Stimulated activated naive B cell treated with anti-CD40 and anti-IgM and Interleukin-4, amounts not matched to agents 10 μg/mL and 1 μg/mL and 100 μg/mL, for 72 hours (primary cell): ENCODE measurements at regions not wholly inside any gene's neighbourhood (a gene's known extent, or its start where the extent isn't known, plus 50 kb on each side); places are given as distances from the start of the nearest gene placed in this dataset.

Experiments used
- ATAC-seq, 2 donors: fragments of 150-1000 bp; cut with Tn5 transposase; replicated peaks; 2 replicates each; pipeline ENCODE4 v1.10.0; 2021; ENCODE audit warnings: moderate library complexity in 1 of 2
- DNase-seq: peaks from one replicate; pipeline ENCODE4 v3.0.0; 2021
- H3K27ac Mint-ChIP-seq: one replicate; pipeline ENCODE4 v1.8.0; 2022; ENCODE audit warnings: mild to moderate bottlenecking, mixed read lengths
- H3K27me3 Mint-ChIP-seq, 2 donors: one replicate each; pipeline ENCODE4 v1.8.0; 2022; ENCODE audit warnings: mixed read lengths in 2 of 2
- H3K36me3 Mint-ChIP-seq, 2 donors: one replicate each; pipeline ENCODE4 v1.8.0; 2022; ENCODE audit warnings: mixed read lengths in 2 of 2, mild to moderate bottlenecking in 1 of 2
- H3K4me1 Mint-ChIP-seq, 2 donors: one replicate each; pipeline ENCODE4 v1.8.0; 2022; ENCODE audit warnings: mixed read lengths in 2 of 2, mild to moderate bottlenecking in 1 of 2
- H3K4me3 Mint-ChIP-seq, 2 donors: one replicate each; pipeline ENCODE4 v1.8.0; 2022; ENCODE audit warnings: mild to moderate bottlenecking in 2 of 2, mixed read lengths in 2 of 2, moderate library complexity in 1 of 2
- H3K9me3 Mint-ChIP-seq, 2 donors: one replicate each; pipeline ENCODE4 v1.8.0; 2022; ENCODE audit warnings: mixed read lengths in 2 of 2, mild to moderate bottlenecking in 1 of 2

GRCh38 chr16:76970087-76970744 lies 220.8 kb upstream of the MON1B start:
- Mint-ChIP-seq H3K4me1 (no peaks in the 10 kb centered on the region), H3K4me3 (no peak overlapping the region), H3K36me3 (no peaks in the 10 kb centered on the region), H3K9me3 (no peaks in the 10 kb centered on the region), H3K27ac (no peak overlapping the region), H3K27me3 (no peaks in the 10 kb centered on the region)
- DNase-seq (no peak), ATAC-seq (no peak)

- Mint-ChIP-seq H3K36me3 (no peaks in the 10 kb centered on the region), H3K9me3 (no peaks in the 10 kb centered on the region), H3K27me3 (no peaks in the 10 kb centered on the region), H3K27ac (no peak overlapping the region), H3K4me1 (no peaks in the 10 kb centered on the region), H3K4me3 (no peak overlapping the region)
- no peak for ATAC-seq
- DNase-seq: no peak
These were observed 220.3 kb upstream of the MON1B start for GRCh38 chr16:76970745-76971099.

DNA sequence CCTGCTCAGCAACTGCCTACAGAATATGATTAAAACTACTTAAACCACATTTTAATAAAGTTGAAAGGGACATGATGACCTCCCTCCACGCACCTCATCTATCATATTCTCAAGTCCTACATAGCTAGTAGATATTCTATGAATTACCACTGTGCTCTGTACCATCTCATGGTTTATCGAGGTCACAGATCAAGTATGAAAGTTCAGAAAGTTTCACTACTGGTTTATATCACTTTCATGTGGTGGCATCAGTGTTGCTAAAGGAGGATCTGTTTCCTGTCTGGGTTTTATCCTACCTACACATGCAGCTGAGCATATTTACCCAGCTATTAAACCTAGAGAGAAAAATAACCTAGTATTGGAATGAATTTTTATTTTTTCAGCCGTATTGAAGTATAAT lies 214.9 kb upstream of the MON1B start:
- H3K27ac Mint-ChIP-seq: no peak overlapping the region
- ATAC-seq (peak; percentile 82 to 90), DNase-seq (no peak)
- peaks cover 0 to 3% of the 10 kb centered on the region in 2 donors for H3K27me3 Mint-ChIP-seq
- H3K4me3 Mint-ChIP-seq: no peak overlapping the region
- H3K4me1 Mint-ChIP-seq: no peaks in the 10 kb centered on the region
- no peaks in the 10 kb centered on the region for H3K36me3 Mint-ChIP-seq
- peaks cover 0 to 2% of the 10 kb centered on the region in 2 donors for H3K9me3 Mint-ChIP-seq

DNA sequence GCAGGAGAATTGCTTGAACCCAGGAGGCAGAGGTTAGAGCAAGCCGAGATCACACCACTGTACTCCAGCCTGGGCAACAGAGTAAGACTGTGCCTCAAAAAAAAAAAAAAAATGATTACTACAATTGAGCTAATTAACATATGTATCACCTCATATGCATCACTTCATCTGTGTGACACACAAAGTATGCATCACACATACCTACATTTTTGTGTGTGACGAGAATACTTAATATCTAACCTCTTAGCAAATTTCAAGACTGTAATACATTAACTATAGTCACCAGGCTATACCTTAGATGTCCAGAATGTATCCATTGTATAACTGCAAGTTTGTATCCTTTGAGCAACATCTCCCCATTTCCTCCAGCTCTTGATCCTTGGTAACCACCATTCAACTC lies 214.2 kb upstream of the MON1B start:
- Mint-ChIP-seq H3K9me3 (peaks cover 0 to 2% of the 10 kb centered on the region in 2 donors), H3K27ac (no peak overlapping the region), H3K4me1 (no peaks in the 10 kb centered on the region), H3K4me3 (no peak overlapping the region), H3K36me3 (no peaks in the 10 kb centered on the region), H3K27me3 (peaks cover 0 to 3% of the 10 kb centered on the region in 2 donors)
- DNase-seq (no peak), ATAC-seq (no peak)

DNA sequence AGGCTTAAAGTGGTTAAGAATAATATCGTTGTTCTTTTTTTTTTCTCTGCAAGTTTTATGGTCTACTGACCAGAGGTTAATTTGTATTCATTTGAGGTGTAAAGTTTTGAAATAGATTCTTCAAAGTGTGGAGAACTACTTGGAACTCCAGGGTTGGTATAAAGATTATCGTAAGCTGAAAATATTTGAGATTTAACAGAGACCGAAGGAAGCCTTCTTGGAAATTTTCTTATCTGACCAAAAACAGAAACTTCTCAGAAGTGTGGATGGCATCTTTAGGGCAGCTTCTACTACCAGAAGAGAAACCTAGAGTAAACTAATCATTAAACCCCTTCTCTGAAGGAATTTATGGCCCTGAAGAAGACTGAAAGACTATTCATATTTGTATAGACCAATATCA lies 206.8 kb upstream of the MON1B start:
- Mint-ChIP-seq H3K27me3 (no peaks in the 10 kb centered on the region), H3K27ac (no peak overlapping the region), H3K4me3 (no peak overlapping the region), H3K4me1 (no peaks in the 10 kb centered on the region), H3K36me3 (no peaks in the 10 kb centered on the region), H3K9me3 (no peaks in the 10 kb centered on the region)
- ATAC-seq (no peak), DNase-seq (no peak)

- DNase-seq (no peak), ATAC-seq (no peak)
- no peaks in the 10 kb centered on the region for H3K27me3 Mint-ChIP-seq
- H3K36me3 Mint-ChIP-seq: no peaks in the 10 kb centered on the region
- H3K4me1 Mint-ChIP-seq: no peaks in the 10 kb centered on the region
- no peak overlapping the region for H3K4me3 Mint-ChIP-seq
- no peaks in the 10 kb centered on the region for H3K9me3 Mint-ChIP-seq
- H3K27ac Mint-ChIP-seq: no peak overlapping the region
These were observed 205.5 kb upstream of the MON1B start for GRCh38 chr16:76985392-76986045.

GRCh38 chr16:76988526-76988925 lies 202.5 kb upstream of the MON1B start:
- DNase-seq (no peak), ATAC-seq (no peak)
- no peaks in the 10 kb centered on the region for H3K9me3 Mint-ChIP-seq

DNA sequence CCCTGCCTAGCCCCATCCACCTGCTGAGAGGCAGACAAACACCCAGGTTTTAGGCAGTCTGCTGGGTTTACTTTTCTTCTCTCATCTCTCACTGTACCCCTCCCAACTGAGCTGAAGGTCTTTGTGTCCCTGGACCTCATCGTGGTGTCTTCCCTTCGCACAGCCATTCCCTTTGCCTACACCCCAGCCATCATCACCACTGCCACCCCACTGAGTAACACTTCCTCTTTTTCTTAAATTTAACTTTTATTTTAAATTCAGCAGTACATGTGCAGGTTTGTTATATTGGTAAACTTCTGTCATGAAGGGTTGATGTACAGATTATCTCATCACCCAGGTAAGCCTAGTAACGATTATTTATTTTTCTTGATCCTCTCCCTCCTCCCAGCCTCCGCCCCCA lies 188.3 kb upstream of the MON1B start:
- H3K9me3 Mint-ChIP-seq: peaks cover 0 to 2% of the 10 kb centered on the region in 2 donors
- H3K27me3 Mint-ChIP-seq: no peaks in the 10 kb centered on the region
- no peaks in the 10 kb centered on the region for H3K4me1 Mint-ChIP-seq
- H3K36me3 Mint-ChIP-seq: no peaks in the 10 kb centered on the region
- H3K27ac Mint-ChIP-seq: no peak overlapping the region
- DNase-seq: no peak
- ATAC-seq: no peak
- no peak overlapping the region for H3K4me3 Mint-ChIP-seq

More at GRCh38 chr16:76988526-76988925, 202.5 kb upstream of the MON1B start:
- H3K36me3 Mint-ChIP-seq: no peaks in the 10 kb centered on the region
- no peak overlapping the region for H3K27ac Mint-ChIP-seq
- no peaks in the 10 kb centered on the region for H3K27me3 Mint-ChIP-seq
- H3K4me3 Mint-ChIP-seq: no peak overlapping the region
- H3K4me1 Mint-ChIP-seq: no peaks in the 10 kb centered on the region

DNA sequence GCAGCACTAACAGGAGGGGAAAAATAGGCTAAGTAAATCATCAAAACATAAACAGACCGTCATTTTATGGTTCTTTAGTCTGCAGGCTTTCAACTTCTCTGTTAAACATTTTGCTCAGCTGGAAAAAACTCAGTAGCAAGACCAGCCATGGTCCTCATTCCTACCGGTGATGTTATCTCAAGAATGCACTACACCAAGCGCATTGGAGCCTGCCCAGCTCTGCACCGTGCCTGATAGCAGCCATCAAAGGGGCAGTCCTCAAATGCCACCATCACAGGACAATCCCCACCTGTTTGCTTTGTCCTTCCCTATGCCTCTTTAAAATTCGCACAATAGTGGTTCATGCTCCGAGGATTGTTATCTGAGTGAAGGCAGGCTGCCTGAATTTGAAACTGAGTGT lies 181.5 kb upstream of the MON1B start:
- H3K27me3 Mint-ChIP-seq: no peaks in the 10 kb centered on the region
- no peaks in the 10 kb centered on the region for H3K4me1 Mint-ChIP-seq
- H3K4me3 Mint-ChIP-seq: no peak overlapping the region
- no peak overlapping the region for H3K27ac Mint-ChIP-seq
- H3K36me3 Mint-ChIP-seq: no peaks in the 10 kb centered on the region
- peaks cover 0 to 6% of the 10 kb centered on the region in 2 donors for H3K9me3 Mint-ChIP-seq
- ATAC-seq (no peak), DNase-seq (no peak)

- Mint-ChIP-seq H3K9me3 (peaks cover 0 to 6% of the 10 kb centered on the region in 2 donors), H3K4me3 (no peak overlapping the region), H3K27me3 (no peaks in the 10 kb centered on the region), H3K27ac (no peak overlapping the region), H3K36me3 (no peaks in the 10 kb centered on the region), H3K4me1 (no peaks in the 10 kb centered on the region)
- no peak for DNase-seq
- ATAC-seq: no peak
These were observed 176.5 kb upstream of the MON1B start for GRCh38 chr16:77014441-77014840.

GRCh38 chr16:77030600-77030999 lies 160.4 kb upstream of the MON1B start:
- no peak for ATAC-seq
- DNase-seq: no peak
- no peaks in the 10 kb centered on the region for H3K36me3 Mint-ChIP-seq
- no peaks in the 10 kb centered on the region for H3K27me3 Mint-ChIP-seq
- no peak overlapping the region for H3K4me3 Mint-ChIP-seq
- no peak overlapping the region for H3K27ac Mint-ChIP-seq
- H3K4me1 Mint-ChIP-seq: no peaks in the 10 kb centered on the region
- peaks cover 3 to 4% of the 10 kb centered on the region in 2 donors for H3K9me3 Mint-ChIP-seq

DNA sequence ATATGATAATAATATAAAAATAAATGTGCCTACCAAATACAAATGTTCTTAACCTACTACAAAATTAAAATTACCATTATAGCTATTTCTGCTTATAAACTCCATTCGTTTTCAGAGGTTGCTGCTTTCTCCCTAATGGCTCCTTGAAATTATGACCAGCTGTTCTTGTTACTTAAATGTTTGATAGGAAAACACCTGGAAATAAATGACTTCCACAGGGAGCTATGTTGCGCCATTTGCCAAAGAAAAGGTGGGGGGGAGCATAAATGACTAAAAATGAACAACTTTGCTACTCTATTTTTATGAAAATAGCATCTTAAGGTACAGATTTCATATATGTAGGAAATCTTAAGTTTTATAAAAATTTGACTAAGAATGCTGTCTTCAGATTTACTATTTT lies 157.5 kb upstream of the MON1B start:
- Mint-ChIP-seq H3K27ac (no peak overlapping the region), H3K4me3 (no peak overlapping the region), H3K36me3 (no peaks in the 10 kb centered on the region), H3K9me3 (peaks cover 3 to 4% of the 10 kb centered on the region in 2 donors), H3K27me3 (peaks cover 0 to 6% of the 10 kb centered on the region in 2 donors), H3K4me1 (no peaks in the 10 kb centered on the region)
- no peak for DNase-seq
- no peak for ATAC-seq

DNA sequence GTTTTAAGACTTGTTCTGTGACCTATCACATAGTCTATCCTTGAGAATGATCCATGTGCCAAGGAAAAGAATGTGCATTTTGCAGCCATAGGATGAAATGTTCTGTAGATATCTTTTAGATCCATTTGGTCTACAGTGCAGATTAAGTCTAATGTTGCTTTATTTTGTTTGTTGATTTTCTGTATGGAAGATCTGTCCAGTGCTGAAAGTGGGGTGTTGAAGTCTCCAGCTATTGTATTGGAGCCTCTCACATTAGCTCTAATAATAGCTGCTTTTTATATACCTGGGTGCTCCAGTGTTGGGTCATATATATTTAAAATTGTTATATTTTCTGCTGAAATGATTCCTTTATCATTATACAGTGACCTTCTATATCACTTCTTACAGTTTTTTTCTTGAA lies 155.6 kb upstream of the MON1B start:
- Mint-ChIP-seq H3K27ac (no peak overlapping the region), H3K9me3 (peaks cover 3 to 4% of the 10 kb centered on the region in 2 donors), H3K27me3 (peaks cover 0 to 6% of the 10 kb centered on the region in 2 donors), H3K4me1 (no peaks in the 10 kb centered on the region), H3K4me3 (no peak overlapping the region), H3K36me3 (no peaks in the 10 kb centered on the region)
- DNase-seq (no peak), ATAC-seq (no peak)

- H3K27ac Mint-ChIP-seq: no peak overlapping the region
- DNase-seq (no peak), ATAC-seq (no peak)
- H3K36me3 Mint-ChIP-seq: no peaks in the 10 kb centered on the region
- H3K27me3 Mint-ChIP-seq: peaks cover 0 to 6% of the 10 kb centered on the region in 2 donors
- H3K9me3 Mint-ChIP-seq: peaks cover 3 to 4% of the 10 kb centered on the region in 2 donors
- H3K4me1 Mint-ChIP-seq: no peaks in the 10 kb centered on the region
- H3K4me3 Mint-ChIP-seq: no peak overlapping the region
These were observed 153.2 kb upstream of the MON1B start for GRCh38 chr16:77037696-77038347.

DNA sequence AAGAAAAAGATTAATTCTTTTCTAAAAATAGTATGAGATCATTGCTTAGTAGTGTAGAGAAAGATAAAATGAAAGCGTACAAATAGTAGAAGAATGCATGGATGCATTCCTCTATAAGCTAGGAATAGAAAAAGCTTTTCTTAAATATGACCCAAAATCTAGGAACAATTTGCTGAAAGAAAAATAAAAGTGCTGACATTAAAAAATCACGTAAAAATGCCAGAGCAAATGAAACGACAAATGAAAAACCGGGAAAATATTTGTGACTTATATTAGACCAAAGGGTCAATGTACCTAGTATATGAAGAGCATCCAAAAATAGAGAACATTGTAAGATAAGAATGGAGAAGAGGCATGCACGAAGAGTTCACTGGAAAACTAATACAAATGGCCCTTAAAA lies 149.5 kb upstream of the MON1B start:
- no peak overlapping the region for H3K27ac Mint-ChIP-seq
- H3K36me3 Mint-ChIP-seq: no peaks in the 10 kb centered on the region
- H3K4me3 Mint-ChIP-seq: no peak overlapping the region
- no peak for ATAC-seq
- peaks cover 0 to 11% of the 10 kb centered on the region in 2 donors for H3K27me3 Mint-ChIP-seq
- H3K9me3 Mint-ChIP-seq: no peaks in the 10 kb centered on the region
- no peak for DNase-seq
- H3K4me1 Mint-ChIP-seq: no peaks in the 10 kb centered on the region
